RWPE1 (cell line): ENCODE measurements at regions not wholly inside any gene's neighbourhood (a gene's known extent, or its start where the extent isn't known, plus 50 kb on each side); places are given as distances from the start of the nearest gene placed in this dataset.

Experiments used
- CTCF ChIA-PET: fragments of 350-600 bp; sonication (Branson Sonifier 250); formaldehyde crosslinking; extraction: SDS; loops from one replicate; lab custom pipeline; 2021; lab: Yijun Ruan, JAX
- POLR2A ChIA-PET: fragments of 400-600 bp; formaldehyde crosslinking; extraction: SDS; loops from one replicate; lab custom pipeline; 2020; ENCODE audit warnings: antibody characterized with exemption; ENCODE audit not compliant: low non-redundant PET; lab: Yijun Ruan, JAX
- DNase-seq: peaks from one replicate; pipeline ENCODE4 v3.0.0; 2012; ENCODE audit warnings: low spot score
- H3K27ac ChIP-seq: fragments of 450-650 bp; 2 replicates; pipeline ENCODE4 v1.5.1; 2017
- CTCF ChIP-seq: fragments of 450-650 bp; conservative IDR thresholded peaks from 2 replicates; pipeline ENCODE4 v1.5.1; 2017; ENCODE audit warnings: low read depth, mild to moderate bottlenecking

- DNase-seq = no peak
- H3K27ac ChIP-seq = no peak overlapping the region
- POLR2A ChIA-PET = no interaction called here
Measured at GRCh38 chr3:66819993-66820501, 178.1 kb upstream of the KBTBD8 start.

GRCh38 chr3:66822186-66823008 is 175.7 kb upstream of the KBTBD8 start:
- ChIA-PET POLR2A (no interaction called here), CTCF (interaction anchor here (0.6 to 1.7 kb wide), 12 partner anchors 29 to 1858 kb away, joined by 3 to 9 read pairs (median 4); no protein-coding TSS in a partner anchor)
- no peak overlapping the region for H3K27ac ChIP-seq
- DNase-seq = peak; percentile 30
- TF ChIP-seq CTCF = peak; percentile 79

More at GRCh38 chr3:66819993-66820501, 178.1 kb upstream of the KBTBD8 start:
- CTCF ChIA-PET = interaction anchor here (1.3 kb wide), 1 partner anchor 543 kb away, joined by 3 read pairs; no protein-coding TSS in a partner anchor
- TF ChIP-seq CTCF = no peak

GRCh38 chr3:66823009-66823397 is 175.1 kb upstream of the KBTBD8 start:
- TF ChIP-seq CTCF = no peak
- CTCF ChIA-PET = interaction anchor here (0.7 to 1.7 kb wide), 3 partner anchors 293 to 620 kb away, joined by 3 to 5 read pairs (median 3); no protein-coding TSS in a partner anchor
- POLR2A ChIA-PET = no interaction called here
- DNase-seq = no peak
- no peak overlapping the region for H3K27ac ChIP-seq

GRCh38 chr3:66823532-66823931 is 174.6 kb upstream of the KBTBD8 start:
- no peak overlapping the region for H3K27ac ChIP-seq
- TF ChIP-seq CTCF = no peak
- DNase-seq = no peak
- ChIA-PET CTCF (no interaction called here), POLR2A (no interaction called here)

- no peak overlapping the region for H3K27ac ChIP-seq
- ChIA-PET CTCF (no interaction called here), POLR2A (no interaction called here)
- TF ChIP-seq CTCF = no peak
- no peak for DNase-seq
Measured at GRCh38 chr3:66825375-66825774, 172.7 kb upstream of the KBTBD8 start.

- no peak for TF ChIP-seq CTCF
- ChIA-PET POLR2A (no interaction called here), CTCF (no interaction called here)
- no peak overlapping the region for H3K27ac ChIP-seq
- no peak for DNase-seq
Measured at GRCh38 chr3:66827726-66828125, 170.4 kb upstream of the KBTBD8 start.
